ENCODE measurements at regions not wholly inside any gene's neighbourhood (a gene's known extent, or its start where the extent isn't known, plus 50 kb on each side); places are given as distances from the start of the nearest gene placed in this dataset.

DNA sequence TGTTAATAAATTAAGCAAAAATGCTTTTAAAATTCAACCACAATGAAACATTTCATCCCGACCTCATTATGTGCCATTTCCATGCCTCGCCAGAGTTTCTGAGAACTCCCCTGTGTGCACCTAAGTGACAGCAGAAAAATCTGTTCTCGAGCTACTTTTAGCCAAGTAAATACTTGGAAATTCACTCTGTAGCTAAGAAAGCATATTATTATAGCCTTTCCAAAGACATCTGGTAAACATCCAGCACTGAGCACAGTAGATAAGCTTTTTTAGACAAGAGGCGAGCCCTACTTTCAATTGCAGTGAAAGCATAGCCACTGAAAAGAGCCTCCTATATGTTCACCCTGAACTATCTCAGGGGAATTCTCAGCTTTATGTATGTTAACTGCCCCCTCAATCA is 242.8 kb upstream of the PSMD7 start:
- Histone ChIP-seq H3K27me3 (no peaks in the 10 kb centered on the region), H3K4me3 (no peak overlapping the region), H3K36me3 (no peaks in the 10 kb centered on the region), H3K27ac (no peak overlapping the region), H3K4me1 (no peaks in the 10 kb centered on the region), H3K9me3 (no peaks in the 10 kb centered on the region)
- 57% methylated on average over 4 of the region's 4 CpGs for WGBS (ENCODE audit: insufficient coverage, low coverage, low lambda C conversion rate, missing lambda C conversion rate)
- intact Hi-C loops (cut with DNase I), result no loop called here
- ATAC-seq (no peak), DNase-seq (no peak)
- no peak for TF ChIP-seq POLR2A (IDR thresholded peaks at IDR 0.05)
- TF ChIP-seq, protein P1, sequence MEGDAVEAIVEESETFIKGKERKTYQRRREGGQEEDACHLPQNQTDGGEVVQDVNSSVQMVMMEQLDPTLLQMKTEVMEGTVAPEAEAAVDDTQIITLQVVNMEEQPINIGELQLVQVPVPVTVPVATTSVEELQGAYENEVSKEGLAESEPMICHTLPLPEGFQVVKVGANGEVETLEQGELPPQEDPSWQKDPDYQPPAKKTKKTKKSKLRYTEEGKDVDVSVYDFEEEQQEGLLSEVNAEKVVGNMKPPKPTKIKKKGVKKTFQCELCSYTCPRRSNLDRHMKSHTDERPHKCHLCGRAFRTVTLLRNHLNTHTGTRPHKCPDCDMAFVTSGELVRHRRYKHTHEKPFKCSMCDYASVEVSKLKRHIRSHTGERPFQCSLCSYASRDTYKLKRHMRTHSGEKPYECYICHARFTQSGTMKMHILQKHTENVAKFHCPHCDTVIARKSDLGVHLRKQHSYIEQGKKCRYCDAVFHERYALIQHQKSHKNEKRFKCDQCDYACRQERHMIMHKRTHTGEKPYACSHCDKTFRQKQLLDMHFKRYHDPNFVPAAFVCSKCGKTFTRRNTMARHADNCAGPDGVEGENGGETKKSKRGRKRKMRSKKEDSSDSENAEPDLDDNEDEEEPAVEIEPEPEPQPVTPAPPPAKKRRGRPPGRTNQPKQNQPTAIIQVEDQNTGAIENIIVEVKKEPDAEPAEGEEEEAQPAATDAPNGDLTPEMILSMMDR (IDR thresholded peaks at IDR 0.05), result no peak

DNA sequence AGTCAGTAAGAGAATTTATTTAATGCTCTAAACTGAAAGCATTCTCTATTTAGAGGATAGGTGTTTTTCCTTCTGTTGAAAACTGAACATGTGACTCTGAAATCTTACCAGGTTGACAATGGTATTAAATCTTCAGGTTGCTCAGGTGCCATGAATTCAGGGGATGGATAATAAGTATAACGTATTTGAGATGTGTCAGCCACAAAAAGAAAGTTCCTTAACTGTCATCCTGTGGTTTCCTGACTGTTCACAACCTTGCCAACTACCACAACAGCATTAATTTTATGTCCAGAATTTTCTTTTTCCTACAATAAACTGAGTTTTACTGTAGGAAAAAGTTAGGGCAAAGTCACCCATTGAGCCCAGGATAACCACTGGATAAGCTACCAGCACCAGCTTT is 243.3 kb upstream of the PSMD7 start:
- WGBS (ENCODE audit: insufficient coverage, low coverage, low lambda C conversion rate, missing lambda C conversion rate), result 50% methylated on average over 1 of the region's 1 CpG
- intact Hi-C loops (cut with DNase I), result no loop called here
- DNase-seq, result no peak
- no peaks in the 10 kb centered on the region for H3K9me3 ChIP-seq
- no peak overlapping the region for H3K27ac ChIP-seq
- H3K4me3 ChIP-seq, result no peak overlapping the region
- no peaks in the 10 kb centered on the region for H3K36me3 ChIP-seq
- TF ChIP-seq POLR2A (IDR thresholded peaks at IDR 0.05), result no peak
- TF ChIP-seq, protein P1 (IDR thresholded peaks at IDR 0.05), result no peak
- no peak for ATAC-seq
- no peaks in the 10 kb centered on the region for H3K27me3 ChIP-seq
- no peaks in the 10 kb centered on the region for H3K4me1 ChIP-seq

DNA sequence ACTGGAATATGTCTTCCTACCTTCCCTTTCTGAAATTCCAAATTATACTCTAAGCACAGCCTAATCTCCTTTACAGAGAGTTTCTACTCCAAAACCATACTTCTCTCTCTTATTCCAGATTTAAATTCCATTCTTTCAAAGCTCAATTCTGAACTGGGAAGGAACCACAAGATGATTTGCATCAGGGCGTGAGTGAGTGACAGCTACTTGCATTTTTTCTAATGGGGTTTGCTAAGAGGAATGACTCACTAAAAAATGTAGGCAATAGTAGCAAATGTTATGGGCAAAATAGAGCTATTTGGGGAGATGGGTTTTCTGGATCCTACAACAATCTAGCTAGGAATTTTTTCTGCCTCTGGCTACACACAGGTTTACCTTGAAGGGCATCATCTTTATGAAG is 244.6 kb upstream of the PSMD7 start:
- Histone ChIP-seq H3K27me3 (no peaks in the 10 kb centered on the region), H3K27ac (no peak overlapping the region), H3K4me3 (no peak overlapping the region), H3K36me3 (no peaks in the 10 kb centered on the region), H3K4me1 (no peaks in the 10 kb centered on the region), H3K9me3 (no peaks in the 10 kb centered on the region)
- no peak for TF ChIP-seq POLR2A (IDR thresholded peaks at IDR 0.05)
- TF ChIP-seq, protein P1 (IDR thresholded peaks at IDR 0.05), result no peak
- WGBS (ENCODE audit: insufficient coverage, low coverage, low lambda C conversion rate, missing lambda C conversion rate), result 63% methylated on average over 1 of the region's 1 CpG
- intact Hi-C loops (cut with DNase I), result no loop called here
- no peak for DNase-seq
- no peak for ATAC-seq

DNA sequence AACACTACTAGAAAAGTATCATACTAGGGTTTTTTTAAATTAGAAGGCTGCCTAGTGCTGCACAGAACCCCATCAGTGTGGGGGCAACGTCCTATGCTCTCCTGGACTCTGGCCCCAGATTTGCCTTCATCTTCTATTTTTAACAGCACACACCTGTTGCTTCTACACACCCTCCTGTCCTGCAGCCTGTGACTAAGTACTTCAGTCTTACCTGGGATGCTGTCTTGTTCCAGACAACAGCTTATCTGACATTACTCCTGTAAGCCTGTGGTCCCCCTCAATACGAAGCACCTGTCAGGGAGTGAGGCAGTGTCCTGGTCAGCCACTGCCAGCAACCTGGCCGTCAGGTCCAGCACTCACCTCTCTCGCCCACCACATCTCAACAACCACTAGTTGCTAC is 247.6 kb upstream of the PSMD7 start:
- H3K27me3 ChIP-seq, result no peaks in the 10 kb centered on the region
- no peaks in the 10 kb centered on the region for H3K9me3 ChIP-seq
- no peak for DNase-seq
- 50% methylated on average over 3 of the region's 4 CpGs for WGBS (ENCODE audit: insufficient coverage, low coverage, low lambda C conversion rate, missing lambda C conversion rate)
- no peak overlapping the region for H3K4me3 ChIP-seq
- ATAC-seq, result no peak
- H3K27ac ChIP-seq, result no peak overlapping the region
- intact Hi-C loops (cut with DNase I), result no loop called here
- no peaks in the 10 kb centered on the region for H3K36me3 ChIP-seq
- TF ChIP-seq, protein P1 (IDR thresholded peaks at IDR 0.05), result no peak
- no peak for TF ChIP-seq POLR2A (IDR thresholded peaks at IDR 0.05)
- no peaks in the 10 kb centered on the region for H3K4me1 ChIP-seq

DNA sequence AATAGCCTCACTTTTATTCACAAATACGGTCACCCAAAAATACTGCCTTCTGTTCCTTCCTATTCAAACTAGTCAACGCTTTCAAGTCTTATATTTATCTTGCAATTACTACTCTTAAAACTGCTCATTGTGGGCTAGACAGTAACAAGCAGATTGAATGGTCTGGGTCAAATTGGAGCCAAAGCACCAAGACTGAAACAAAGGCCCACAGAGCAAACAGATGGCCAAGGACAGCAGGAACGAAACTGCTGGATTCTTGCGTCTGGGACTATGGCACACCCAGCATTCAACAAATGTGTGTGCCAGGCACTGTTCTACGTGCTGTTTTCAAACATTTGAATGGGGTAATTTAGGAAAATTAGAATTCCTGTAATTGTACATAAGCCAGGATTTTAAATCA is 250.1 kb upstream of the PSMD7 start:
- TF ChIP-seq, protein P1 (IDR thresholded peaks at IDR 0.05), result no peak
- no peaks in the 10 kb centered on the region for H3K4me1 ChIP-seq
- no peaks in the 10 kb centered on the region for H3K9me3 ChIP-seq
- H3K36me3 ChIP-seq, result no peaks in the 10 kb centered on the region
- ATAC-seq (no peak), DNase-seq (no peak)
- H3K4me3 ChIP-seq, result no peak overlapping the region
- H3K27me3 ChIP-seq, result no peaks in the 10 kb centered on the region
- no peak overlapping the region for H3K27ac ChIP-seq
- 72% methylated on average over 5 of the region's 5 CpGs for WGBS (ENCODE audit: insufficient coverage, low coverage, low lambda C conversion rate, missing lambda C conversion rate)
- intact Hi-C loops (cut with DNase I), result no loop called here

Measured in right lobe of liver (tissue), 6 donors.